ENCODE measurements at regions not wholly inside any gene's neighbourhood (a gene's known extent, or its start where the extent isn't known, plus 50 kb on each side); places are given as distances from the start of the nearest gene placed in this dataset.

- TF ChIP-seq CTCF (IDR thresholded peaks at IDR 0.05), result no peak
- no peak for TF ChIP-seq POLR2A (IDR thresholded peaks at IDR 0.05)
Observed at GRCh38 chr14:48747561-48748089, 838.6 kb downstream of the RPS29 start.
